D341Med (cell line): ENCODE measurements at regions not wholly inside any gene's neighbourhood (a gene's known extent, or its start where the extent isn't known, plus 50 kb on each side); places are given as distances from the start of the nearest gene placed in this dataset.
"Not testable (repeated sequence)": the region's sequence is repeated elsewhere in the genome, so short reads cannot be mapped to it uniquely, and the experiment has no call there.

Experiments
- DNase-seq: peaks from one replicate; pipeline ENCODE4 v3.0.0; 2012; ENCODE audit warnings: low spot score

- DNase-seq: peak; percentile 84
Measured at GRCh38 chr16:27600381-27600780, 50.4 kb downstream of the KATNIP start.

DNA sequence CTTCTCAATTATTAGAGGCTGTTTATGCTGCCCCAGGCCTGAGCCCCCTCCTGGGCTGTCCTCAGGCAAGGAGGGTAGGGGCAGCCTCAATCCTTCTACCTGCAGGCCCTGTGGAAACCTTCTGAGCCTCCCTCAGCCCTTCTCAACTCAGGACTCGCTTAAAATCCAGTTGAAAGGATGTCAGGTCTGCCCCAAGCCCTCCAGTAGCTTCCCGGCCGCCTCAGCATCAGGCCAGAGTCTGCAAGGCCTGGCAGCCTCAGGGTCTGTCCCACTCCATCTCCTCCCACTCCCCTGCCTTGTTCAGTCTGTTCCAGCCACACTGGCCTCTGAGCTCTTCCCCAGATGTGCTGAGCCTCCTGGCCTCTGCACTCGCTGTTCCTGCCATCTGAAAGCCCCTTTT lies 52.2 kb downstream of the KATNIP start:
- DNase-seq: no peak

- DNase-seq: peak; percentile 63
Measured at GRCh38 chr16:27605500-27606106, 55.7 kb downstream of the KATNIP start.

DNA sequence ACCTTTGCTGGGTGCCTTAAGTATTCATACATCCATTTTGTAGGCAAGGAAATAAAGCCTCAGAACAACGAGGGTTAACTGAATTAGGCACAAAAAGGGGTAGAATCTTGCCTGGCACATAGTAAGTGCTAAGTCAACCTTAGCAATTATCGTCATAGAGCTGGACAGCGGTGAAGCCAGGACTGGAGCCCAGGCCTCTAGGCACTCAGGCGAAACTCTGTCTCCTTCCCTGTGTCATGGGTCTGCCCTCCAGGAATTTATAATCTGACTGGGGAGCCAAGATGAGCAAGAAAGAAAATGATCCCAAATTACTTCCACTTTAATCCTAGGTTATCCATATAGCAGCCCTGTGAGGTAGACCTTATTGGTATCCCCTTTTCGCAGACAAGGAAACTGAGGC lies 61.4 kb downstream of the KATNIP start:
- no peak for DNase-seq

DNA sequence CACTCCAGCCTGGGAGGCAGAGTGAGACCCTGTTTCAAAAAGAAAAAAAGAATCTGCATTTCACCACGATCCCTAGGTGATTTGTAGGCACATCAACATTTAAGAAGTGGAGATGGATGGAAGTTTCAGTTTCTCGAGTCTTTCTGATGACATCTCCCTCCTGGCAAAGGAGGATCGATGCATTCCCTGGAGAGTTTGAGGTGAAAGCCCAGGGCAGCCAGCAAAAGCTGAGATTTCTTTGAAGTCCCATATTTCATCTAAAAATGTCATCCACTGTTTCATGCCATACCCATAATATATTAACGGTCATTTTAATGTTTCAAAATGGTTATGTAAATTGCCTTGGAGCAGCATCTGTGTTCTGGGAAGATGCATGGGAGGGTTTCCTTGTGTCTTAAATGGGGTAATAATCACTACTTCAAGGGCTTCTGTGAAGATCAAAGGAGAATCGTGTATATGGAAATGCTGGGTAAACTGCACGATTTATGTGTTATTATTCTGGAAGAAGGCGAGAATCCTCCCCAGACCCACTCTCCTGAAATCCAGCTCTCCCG lies 63.4 kb downstream of the KATNIP start:
- no peak for DNase-seq

DNA sequence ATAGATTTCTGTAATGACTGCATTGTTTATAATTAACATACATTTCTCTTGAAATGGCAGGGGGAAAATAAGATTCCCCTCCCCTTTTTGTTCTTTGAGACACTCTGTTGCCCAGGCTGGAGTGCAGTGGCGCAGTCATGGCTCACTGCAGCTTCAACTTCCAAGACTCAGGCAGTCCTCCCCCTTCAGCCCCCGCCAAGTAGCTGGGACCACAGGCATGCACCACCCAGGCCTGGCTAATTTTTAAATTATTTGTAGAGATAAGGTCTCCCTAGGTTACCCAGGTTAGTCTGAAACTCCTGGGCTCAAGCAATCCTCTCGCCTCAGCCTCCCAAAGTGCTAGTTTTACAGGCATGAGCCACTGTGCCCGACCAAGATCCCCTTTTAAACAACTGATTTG lies 67.7 kb downstream of the KATNIP start:
- DNase-seq: no peak

DNA sequence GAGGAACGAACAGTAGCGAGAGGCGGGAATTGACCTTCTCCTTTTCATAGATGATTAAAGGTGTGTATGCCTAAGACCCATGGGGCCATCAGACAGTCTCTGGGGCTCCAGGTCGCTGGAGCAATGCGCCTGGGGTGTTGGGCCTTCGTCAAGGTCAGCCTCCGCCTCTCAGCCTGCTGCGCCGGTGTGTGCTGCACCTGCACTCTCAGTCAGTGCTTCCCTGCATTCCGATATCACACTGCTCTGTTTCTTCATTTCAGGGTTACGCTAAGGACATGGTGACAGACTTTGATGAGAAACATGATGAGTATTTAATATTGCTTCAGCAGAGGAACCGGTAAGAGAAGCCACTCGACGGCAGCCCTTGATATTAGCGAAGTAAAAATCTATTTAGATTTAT lies 68.2 kb downstream of the KATNIP start:
- DNase-seq: no peak

DNA sequence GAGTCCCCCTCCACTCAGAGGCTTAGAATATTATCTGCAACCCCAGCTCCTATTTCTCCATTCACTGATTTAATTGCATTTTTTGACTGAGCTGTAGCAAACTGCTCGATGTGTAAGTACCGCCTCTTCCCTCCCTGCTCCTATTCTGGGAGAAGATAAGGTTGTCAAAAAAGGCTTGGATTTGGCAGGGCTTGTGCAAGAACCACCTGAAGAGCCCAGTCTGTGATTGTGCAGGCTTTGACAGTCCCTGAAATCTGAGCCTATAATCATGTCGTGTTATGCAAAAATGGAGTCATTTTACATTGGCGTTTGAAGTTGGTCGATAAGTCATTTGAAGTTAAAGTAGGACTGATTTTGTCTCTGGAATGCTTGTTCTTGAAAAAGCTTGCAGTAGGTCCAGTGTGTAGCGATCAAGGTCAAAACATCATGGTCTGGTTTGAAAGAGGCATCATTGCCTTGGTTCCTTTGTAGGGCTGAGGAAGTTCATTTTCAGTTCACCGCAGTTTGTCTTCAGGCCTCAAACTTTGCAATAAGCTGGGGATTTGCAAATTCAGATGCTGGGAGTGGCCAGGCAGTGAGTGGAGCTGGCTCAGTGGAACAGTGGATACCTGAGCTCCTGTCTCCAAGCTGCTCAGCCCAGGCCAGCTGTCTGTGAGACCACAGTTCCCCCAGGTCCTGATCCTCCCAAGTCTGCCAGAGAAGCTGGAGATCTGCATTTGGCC lies 68.8 kb downstream of the KATNIP start:
- no peak for DNase-seq

DNA sequence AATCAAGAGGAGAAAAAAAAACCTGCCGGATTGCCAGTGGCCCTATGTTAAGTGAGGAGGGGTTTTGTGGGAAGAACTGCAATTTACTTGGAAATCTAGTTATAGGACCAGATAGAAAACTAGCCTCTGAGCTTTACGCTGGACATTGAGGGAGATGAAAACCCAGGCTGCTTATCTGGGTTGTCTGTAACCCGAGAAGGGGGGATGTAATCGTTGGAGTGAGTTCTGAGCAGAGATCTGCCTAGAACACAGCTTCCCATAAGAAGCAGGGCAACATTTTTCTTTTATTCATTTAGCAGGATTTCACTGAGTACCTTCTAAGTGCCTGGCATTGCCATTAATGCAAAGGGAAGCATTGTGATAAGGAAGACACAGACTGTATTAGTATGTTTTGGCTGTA lies 70.6 kb downstream of the KATNIP start:
- DNase-seq: no peak

GRCh38 chr16:27624154-27625049 lies 74.5 kb downstream of the KATNIP start:
- DNase-seq: no peak

DNA sequence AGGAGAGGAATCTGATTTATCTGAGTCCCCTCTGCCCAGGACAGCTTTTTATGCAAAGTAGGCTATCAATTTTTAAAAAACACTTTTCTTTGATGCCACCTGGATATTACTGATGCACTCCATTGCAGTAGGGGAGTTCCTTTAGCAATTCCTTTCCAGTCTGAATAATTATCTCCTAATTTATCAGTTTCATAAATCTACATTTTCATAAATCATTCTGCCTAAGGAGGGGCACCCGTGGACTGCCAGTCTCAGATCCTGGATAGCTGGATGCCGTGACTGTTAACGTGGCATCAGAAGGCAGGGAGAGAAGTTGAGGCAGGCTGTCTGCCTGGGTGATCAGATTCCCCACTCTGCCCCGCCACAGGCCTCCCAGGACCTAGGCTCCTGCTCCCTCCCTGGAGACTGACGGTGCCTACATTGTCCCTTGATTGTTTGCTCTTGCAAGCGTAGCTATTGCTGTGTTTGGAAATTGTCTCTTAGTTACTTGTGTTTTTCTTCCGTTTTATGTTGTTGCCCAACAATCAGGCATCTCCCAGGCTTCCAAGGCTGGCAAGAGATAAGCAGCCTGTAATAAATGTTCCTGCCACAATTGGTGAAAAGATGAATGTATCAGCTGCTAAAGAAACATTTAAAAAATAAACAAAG lies 75.2 kb downstream of the KATNIP start:
- DNase-seq: no peak

GRCh38 chr16:27627136-27627535 lies 77.2 kb downstream of the KATNIP start:
- no peak for DNase-seq

DNA sequence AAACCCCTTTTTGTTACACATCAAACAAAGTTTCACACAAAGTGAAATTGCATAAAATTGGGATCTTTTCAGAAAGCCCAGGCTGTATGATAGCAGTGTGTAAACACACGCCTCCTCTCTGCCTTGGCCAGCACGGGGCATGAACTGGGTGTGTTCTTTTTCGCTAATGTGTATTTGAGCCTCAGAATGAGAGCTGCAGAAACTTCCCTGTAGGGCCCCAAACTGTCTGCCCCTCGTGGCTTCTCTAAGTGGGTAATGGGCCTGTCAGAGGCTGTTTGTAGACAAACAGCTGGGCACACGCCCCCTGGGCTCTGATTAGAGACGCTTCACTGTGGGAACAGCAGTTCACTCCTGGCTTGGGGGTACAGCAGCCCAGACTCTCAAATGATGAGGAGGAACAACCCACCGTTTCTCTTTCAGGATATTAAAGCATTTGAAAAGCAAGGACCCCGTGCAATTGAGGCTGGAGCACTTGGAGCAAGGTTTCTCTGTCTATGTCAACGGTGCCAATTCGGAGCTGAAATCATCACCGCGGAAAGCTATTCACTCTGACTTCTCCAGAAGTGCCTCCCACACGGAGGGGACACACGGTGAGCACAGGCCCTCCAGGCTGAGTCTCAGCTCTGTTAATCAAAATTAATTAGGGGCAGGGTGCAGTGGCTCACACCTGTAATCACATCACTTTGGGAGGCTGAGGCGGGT lies 78.4 kb downstream of the KATNIP start:
- DNase-seq: no peak

DNA sequence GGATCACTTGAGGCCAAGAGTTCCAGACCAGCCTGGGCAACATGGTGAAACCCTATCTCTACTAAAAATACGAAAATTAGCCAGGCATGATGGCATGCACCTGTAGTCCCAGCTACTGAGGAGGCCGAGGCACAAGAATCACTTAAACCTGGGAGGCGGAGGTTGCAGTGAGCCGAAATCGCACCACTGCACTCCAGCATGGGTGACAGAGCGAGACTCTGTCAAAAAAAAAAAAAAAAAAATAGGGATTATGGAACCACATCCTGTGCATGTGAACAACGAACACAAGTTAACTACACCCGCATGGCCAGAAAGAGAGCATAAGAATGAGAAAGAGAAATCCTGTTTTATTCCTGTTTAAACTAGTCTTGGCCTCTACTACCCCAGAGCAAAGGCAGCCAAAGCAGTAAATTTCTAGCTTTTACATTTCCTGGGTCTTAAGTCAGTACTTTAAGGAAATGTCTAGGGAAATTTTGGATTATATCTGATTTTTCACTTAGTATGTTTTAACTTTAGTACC lies 79.1 kb downstream of the KATNIP start:
- not testable (repeated sequence) for DNase-seq

DNA sequence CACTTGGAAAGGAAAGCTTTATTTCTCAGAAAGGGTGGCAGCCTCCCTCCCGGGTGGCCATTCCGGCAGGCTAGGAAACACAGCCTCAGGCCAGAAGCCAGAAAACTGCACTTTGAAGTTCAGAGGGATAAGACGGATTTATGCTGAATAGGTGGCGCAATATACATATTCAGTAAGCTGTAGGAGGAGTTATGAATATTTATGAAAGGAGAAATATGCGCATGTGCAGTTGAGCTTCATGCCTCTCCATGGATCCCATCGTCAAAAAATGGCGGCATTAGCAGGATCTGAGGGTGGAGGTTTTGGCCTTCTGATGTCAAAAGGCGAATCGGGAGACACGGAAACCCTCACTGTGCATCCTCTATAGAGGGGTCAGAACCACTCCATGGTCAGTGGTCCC lies 82.3 kb downstream of the KATNIP start:
- no peak for DNase-seq

- DNase-seq: no peak
Measured at GRCh38 chr16:27633221-27633620, 83.3 kb downstream of the KATNIP start.

DNA sequence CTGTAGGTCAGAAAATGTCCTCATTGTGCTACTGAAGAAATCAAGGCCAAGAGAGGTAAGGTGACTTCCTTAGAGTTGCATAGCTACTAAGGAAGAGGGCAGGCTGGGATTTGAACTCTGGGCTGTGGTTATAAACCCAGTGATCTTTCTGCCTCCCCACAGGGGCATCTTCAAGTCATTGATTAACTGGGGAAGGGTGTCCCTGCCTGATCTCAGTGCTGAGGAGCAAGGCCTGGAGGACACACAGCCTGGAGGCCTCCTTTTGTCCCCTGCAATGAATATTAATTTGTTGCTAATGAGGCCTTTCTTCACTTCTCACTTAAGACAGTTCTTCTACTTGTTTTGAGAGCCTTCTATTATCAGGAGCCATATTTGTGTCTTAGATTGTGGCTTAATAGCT lies 83.8 kb downstream of the KATNIP start:
- no peak for DNase-seq

DNA sequence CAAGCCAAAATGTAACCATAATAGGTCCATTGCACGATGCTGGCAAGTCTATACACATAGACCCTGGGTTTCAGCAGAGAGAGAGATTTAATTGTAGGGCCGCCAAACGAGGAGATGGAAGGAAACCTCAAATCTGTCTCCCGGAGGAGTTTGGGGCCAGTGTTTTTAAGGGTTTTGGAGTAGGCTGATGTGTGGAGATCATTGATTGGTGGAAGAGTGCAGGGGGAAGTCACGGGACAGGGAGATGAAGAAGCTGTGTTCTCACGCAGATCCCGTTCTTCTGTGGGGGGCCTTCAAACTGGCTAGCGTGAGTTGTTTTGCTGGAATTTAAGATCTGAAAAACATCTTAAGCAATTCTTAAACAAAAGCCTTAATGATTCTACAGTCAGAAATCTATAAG lies 84.8 kb downstream of the KATNIP start:
- no peak for DNase-seq

- peak; percentile 69 for DNase-seq
Measured at GRCh38 chr16:27636453-27637240, 86.7 kb downstream of the KATNIP start.

DNA sequence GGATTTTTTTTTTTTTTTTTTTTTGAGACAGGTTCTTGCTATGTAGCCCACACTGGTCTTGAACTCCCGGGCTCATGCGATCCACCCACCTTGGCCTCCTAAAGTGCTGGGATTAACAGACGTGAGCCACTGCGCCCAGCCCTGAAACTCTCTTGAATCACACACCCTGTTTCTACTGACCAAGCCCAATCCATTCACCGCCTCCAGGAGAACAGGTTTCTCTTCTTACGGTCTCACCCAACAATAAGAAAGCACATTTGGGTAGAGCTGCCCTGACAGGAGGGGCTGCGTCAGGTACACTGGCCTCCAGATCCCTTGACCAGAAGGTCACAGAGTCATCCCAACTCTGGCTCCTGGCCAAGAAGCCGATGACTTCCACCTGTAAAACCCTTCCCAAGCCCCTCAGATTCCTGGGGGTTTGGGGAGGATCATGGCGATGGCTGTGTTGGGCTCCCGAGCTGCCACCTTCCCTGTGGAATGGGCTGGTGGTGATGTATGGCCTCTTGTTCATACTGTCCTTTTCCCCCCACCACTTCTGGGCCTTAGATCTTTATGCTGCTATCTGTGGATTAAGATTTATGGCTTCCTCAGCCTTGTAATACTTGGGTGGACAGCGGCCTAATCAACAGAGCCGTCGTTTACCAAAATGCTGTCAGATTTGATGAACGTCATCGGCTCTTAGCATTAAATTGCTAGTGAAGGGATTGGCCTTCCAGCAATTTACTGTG lies 89.1 kb downstream of the KATNIP start:
- DNase-seq: no peak
